ENCODE measurements at regions not wholly inside any gene's neighbourhood (a gene's known extent, or its start where the extent isn't known, plus 50 kb on each side); places are given as distances from the start of the nearest gene placed in this dataset.

DNA sequence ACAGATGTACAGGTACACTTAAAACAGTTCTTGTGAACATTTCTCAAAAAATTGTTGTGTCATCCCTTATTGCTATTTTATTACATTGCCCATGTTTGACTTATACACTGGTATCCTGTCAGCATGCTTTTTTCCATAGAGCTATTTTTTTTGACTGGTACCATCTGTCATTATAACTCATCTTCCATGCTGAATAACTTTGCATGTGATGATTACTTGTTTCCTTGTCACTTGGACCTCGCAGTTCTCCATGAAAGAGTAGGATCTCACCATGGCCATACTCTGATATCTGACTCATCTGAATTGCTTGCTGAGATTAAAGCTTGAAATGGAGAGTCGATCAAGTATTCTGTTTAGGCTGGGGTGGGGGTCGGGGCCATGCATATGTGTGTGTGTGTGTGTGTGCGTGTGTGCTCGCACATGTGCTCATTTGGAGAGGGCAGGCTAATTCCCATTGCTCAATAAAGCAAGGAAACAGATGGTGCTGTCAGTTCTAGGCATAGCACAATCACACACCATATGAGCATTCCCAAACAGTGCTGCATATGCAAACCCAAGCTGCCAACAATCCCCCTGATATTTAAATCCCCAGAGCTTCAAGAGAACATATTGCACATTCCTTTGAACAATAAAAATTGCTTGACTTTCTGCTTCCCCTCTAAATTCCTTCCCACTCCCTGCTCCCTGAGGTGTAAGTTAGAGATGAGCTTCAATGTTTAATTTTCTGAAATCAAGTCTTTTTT is 62.9 kb downstream of the NHLRC3 start:
- no peak for DNase-seq (ENCODE audit: low spot score)

- DNase-seq (ENCODE audit: low spot score): no peak
Observed at GRCh38 chr13:39102981-39103490, 64.8 kb downstream of the NHLRC3 start.

GRCh38 chr13:39105110-39105509 is 66.9 kb downstream of the NHLRC3 start:
- DNase-seq (ENCODE audit: low spot score): no peak

DNA sequence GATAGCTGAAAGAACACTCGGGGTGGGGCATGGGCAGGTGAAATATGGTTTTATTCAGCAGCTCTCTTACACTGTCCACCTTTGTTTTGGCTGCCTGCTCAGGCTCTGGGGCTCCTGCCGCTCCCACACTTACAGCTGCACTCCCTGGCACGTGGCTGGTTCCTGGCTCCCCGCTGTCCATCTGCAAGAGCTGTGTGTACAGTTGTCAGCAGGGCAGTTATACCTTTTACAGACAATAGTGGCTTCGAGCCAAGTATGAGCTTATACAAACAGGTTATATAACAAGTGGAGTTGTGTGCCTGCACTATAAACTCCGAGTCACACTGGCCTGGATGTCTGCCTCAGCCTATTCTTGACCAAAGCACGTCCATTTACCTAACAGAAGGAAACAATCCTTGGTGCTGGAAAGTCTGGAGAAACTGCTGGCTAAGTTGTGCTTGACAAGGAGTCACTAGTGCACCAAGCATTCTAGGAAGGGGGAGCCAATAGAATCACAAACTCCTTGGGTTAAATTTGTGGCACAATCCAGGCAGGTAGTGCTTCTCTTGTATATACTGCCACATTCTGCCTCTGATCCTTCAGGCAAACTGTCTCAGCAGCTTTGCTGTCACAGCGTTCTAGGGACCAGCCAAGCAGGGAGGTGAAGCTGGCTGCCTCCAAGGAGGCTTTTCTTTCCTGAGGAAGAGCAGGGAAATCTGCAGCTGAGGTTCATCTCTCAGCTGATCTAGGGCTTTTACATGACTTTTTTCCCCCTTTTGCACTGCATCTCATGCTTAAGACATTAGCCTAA is 68.2 kb downstream of the NHLRC3 start:
- DNase-seq (ENCODE audit: low spot score): no peak

- DNase-seq (ENCODE audit: low spot score): no peak
Observed at GRCh38 chr13:39107561-39107960, 69.3 kb downstream of the NHLRC3 start.

- DNase-seq (ENCODE audit: low spot score): no peak
Observed at GRCh38 chr13:39108783-39109182, 70.5 kb downstream of the NHLRC3 start.

DNA sequence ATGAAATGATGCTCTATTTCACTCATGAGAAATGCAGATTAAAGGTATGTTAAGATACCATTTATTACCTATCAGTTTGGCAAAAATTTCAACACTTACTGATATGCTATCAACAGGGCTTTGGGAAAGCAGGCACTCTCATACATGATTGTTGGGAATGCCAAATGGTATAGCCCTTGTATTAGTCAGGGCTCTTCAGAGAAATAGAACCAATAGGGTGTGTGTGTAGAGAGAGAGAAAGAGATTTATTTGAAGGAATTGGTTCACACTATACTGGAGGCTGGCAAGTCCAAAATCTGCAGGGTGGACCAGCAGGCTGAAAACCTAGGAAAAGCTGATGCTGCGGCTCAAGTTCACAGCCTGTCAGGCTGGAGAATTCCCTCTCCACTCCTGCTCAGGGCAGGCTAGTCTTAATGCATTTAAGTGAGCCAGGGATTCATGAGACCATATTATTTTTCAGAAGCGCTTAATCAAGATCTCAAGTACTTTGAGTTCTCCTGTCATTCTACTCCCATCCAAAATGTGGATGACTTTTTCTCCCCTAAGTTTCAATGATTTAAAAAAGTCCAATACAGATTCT is 72.4 kb downstream of the NHLRC3 start:
- no peak for DNase-seq (ENCODE audit: low spot score)

DNA sequence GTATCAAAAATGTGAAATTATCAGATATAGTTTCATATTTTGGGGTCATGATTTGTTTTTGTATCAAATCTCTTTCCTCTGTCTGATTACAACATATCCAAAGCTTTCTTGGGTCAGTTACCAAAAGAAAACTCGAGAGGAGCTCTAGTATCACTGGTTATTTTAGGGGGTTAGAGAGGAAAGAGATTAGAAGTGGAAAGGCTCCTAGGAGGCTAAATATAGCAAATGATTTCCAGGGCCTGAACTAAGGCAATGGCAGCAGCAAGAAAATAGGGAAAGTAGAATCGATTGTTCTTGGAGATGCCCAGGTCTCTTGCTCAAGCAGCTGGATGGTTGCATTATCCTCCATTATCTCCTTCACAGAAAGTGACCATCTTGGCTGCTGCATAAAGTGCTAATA is 72.9 kb downstream of the NHLRC3 start:
- no peak for DNase-seq (ENCODE audit: low spot score)

- DNase-seq (ENCODE audit: low spot score): no peak
Observed at GRCh38 chr13:39119422-39119821, 81.2 kb downstream of the NHLRC3 start.

DNA sequence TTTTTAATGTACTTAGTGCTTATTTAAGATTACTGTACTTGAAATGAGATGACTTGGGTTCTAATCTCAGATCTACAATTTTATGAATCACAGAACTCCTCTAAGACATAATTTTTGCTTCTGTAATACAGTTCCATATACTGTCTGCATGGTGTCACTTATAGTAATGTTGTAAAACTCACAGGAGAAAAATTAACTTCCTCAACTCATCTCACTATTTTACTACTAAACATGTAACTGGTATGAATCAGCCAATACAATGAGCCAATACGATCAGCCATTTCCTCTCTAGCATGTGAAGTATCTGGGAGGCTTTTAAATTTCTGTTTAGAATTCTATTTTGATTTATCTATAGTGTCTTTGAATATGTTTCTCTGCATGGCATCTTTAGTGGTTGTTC is 85.3 kb downstream of the NHLRC3 start:
- no peak for DNase-seq (ENCODE audit: low spot score)

DNA sequence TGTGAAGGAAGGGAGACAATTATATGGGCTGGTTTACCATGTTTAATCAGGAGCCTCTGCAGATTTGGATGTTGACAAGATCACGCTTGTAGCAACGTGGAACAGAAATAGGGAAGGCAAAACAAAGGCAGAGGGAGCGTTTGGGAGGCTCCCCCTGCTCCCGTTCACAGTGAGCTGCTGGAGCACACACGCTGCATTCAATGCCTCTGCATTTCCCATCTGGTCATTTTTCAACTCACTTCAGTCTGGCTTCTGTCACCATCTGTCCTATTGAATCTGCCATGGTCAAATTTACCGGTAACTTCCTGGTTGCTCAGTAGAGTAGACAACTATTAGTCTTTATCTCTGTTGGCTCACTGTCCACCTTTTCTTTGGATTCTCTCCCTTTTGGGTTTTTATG is 91.0 kb downstream of the NHLRC3 start:
- no peak for DNase-seq (ENCODE audit: low spot score)

DNA sequence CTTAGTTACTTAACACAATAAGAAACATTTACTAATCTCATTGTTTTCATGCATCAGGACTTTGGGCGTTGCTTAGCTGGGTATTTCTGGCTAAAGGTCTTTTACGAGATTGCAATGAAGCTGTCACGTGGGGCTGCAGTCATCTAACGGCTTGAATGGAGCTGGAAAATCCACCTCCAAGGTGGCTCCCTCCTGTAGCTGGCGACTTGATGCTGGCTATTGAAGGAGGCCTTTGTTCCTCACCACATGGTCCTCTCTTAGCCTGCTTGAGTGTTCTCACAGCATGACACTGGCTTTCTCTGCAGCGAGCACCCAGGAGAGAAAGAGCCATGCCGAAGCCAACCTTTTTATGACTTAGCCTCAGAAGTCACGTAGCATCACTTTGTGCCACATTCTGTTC is 92.0 kb downstream of the NHLRC3 start:
- DNase-seq (ENCODE audit: low spot score): no peak

DNA sequence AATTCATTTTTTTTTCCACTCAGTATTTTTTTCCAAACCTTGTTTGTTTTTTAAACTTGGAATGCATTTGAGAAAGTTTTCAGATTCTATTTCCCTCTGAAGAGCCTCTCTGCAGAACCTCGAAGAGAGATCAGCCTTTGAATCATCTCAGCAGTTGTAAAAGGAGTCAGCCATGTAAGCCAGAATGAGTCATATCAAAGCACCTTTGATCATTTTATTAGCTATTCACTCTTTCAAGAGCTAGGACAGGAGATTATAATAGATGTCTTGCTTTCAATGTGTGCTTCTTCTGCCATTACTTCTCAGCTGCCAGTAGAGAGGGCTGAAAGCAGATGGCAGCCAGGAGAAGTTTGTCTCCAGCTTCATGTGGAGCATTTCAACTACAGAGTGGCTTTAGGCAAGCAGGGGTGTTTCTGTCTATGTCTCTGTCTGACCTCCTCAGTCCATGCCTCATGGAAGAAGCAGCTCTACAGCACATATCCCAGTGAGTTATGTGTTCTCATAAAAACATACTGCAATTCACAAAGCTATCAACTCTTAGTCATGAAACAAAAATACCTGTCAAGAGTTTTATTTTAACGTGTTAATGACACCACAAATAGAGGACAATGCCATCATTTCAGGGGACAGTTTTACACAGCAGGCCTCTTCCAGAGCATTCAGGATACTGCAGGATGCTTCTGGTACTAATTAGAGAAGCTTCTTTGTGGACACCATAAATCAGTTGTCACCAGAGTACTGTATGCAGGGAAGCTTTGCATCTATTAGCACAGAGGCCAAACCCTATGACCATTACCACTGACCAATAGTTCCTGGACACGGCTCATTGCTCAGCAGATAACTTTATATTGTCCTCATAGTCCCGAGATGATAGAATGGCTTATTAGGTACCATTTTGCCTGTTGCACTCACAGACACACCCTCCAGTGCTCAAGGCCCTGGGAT is 94.3 kb downstream of the NHLRC3 start:
- DNase-seq (ENCODE audit: low spot score): no peak

- DNase-seq (ENCODE audit: low spot score): no peak
Observed at GRCh38 chr13:39133781-39134180, 95.5 kb downstream of the NHLRC3 start.

DNA sequence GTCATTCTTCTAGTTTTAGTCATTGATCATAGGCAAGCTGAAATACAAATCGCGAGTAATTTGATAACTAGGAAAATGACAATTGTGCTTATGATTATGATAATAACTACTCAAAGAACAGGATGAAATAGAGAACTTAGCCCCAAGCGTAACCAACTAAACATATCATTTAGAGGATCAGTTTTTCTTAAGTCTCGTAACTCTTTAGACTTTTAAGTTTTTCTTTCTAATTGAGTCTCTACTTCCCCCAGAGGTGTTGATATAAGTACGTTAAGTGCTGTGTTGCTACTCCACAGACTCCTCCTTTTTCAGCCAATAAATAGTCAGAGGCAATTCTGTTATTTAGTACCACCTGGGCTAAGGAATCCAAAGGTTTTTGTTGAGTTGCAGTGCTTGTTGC is 96.3 kb downstream of the NHLRC3 start:
- no peak for DNase-seq (ENCODE audit: low spot score)

GRCh38 chr13:39144391-39144790 is 106.1 kb downstream of the NHLRC3 start:
- no peak for DNase-seq (ENCODE audit: low spot score)

DNA sequence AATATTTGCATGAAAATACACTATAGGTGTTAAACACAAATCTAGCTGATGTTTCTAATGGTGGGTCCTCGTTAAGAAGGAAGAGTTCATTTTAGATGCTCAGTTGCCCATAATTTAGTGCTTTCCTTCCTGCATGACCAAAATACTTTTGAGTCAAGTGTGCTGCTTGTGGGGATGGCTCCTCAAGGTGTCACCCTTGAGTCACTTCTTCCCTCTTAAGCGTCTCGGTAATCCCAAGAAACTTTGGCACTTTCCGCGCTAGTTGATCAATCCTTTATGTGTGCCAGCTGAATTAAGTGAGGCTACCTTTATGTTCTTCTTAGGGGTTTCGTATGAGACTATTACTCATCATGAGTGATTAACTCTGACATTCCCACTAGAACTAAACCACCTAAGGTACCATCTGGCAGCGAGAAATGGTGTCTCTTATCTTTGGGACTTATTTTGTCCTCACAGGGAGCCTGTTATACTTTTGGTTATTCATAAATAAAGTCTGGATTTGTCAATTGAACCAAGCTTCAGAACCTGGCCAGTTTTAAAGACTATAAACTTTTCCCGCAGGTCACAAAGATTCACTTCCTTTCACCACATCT is 106.8 kb downstream of the NHLRC3 start:
- DNase-seq (ENCODE audit: low spot score): peak; percentile 68

DNA sequence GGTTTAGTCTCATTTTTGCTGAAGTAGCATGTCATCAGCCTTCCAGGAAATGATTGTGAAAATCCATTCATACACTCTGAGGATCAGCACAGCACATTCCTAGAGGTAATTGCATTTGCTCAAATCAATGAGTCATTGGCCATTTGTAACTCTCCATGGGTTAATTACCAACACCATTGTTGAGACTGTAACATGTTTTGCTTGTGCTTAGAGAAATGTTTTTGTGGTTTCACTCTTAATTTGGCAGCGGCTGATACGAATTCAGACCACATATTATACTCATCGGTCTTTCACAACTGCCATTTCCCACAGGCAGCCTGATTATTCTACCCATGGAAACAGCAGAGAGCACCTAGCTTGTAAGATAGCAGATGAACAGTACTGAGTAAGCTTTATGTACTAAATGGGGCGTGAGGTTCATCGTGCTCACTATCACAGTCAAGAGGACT is 110.3 kb downstream of the NHLRC3 start:
- DNase-seq (ENCODE audit: low spot score): no peak

DNA sequence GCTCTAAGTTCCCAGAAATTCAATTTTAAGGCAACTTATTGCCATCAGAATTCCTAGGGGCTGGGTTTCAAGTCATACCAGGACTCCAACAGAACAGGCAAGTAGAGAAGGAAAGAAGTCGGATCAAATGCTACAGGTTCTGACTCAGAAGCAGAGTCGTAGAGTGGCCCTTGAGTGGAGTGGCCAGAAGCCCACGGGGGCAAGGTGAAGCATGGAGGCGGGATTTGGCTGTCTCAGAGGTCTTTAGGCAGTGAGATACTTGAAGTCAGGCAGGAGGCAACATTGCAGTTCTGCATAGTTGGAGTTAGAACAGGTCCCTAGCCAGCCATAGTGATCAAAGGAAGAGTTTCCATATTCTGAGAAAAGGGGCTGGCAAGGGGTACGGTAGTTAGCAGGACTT is 111.6 kb downstream of the NHLRC3 start:
- DNase-seq (ENCODE audit: low spot score): no peak

- no peak for DNase-seq (ENCODE audit: low spot score)
Observed at GRCh38 chr13:39154041-39154440, 115.8 kb downstream of the NHLRC3 start.

DNA sequence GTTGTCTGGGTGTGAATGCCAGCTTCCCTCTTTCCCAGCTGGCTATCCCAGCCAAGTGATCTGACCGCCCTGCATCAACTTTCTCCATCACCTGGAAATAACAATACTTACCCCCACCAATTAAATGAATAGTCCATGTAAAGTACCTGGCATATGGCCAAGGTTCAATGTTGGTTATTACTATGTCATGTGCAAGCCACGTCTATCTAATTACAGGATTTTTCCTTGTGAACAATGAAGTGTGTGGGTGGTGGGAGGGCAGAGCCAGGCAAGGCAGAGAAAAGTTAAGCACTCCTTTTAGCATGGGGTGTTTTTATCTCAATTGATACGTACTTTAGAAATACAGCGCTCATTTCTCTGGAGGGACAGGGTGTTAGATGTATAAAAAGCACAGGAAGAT is 121.1 kb downstream of the NHLRC3 start:
- DNase-seq (ENCODE audit: low spot score): no peak
